ENCODE measurements at regions not wholly inside any gene's neighbourhood (a gene's known extent, or its start where the extent isn't known, plus 50 kb on each side); places are given as distances from the start of the nearest gene placed in this dataset.

- H3K9me3 ChIP-seq, result no peaks in the 10 kb centered on the region
- no peaks in the 10 kb centered on the region for H3K27me3 ChIP-seq
- H3K4me1 ChIP-seq, result no peaks in the 10 kb centered on the region
- intact Hi-C loops (cut with DNase I), result no loop called here
- no peak for TF ChIP-seq POLR2A (IDR thresholded peaks at IDR 0.05)
- TF ChIP-seq CTCF (IDR thresholded peaks at IDR 0.05), result no peak
- no peak for TF ChIP-seq POLR2AphosphoS5 (IDR thresholded peaks at IDR 0.05)
- no peak for TF ChIP-seq EP300 (IDR thresholded peaks at IDR 0.05)
- H3K4me3 ChIP-seq, result no peak overlapping the region
- no peaks in the 10 kb centered on the region for H3K36me3 ChIP-seq
- DNase-seq, result no peak
- no peak overlapping the region for H3K27ac ChIP-seq
Measured at GRCh38 chr11:25396847-25397246, 900.0 kb downstream of the LUZP2 start.

GRCh38 chr11:25408146-25408545 is 911.3 kb downstream of the LUZP2 start:
- WGBS, 2 donors, result 81 to 94% methylated on average over 1 of the region's 1 CpG
- H3K4me1 ChIP-seq, result no peaks in the 10 kb centered on the region
- no peak overlapping the region for H3K27ac ChIP-seq
- no peak overlapping the region for H3K4me3 ChIP-seq
- intact Hi-C loops (cut with DNase I), result no loop called here
- no peak for DNase-seq
- H3K27me3 ChIP-seq, result no peaks in the 10 kb centered on the region
- H3K9me3 ChIP-seq, result no peaks in the 10 kb centered on the region
- no peaks in the 10 kb centered on the region for H3K36me3 ChIP-seq
- TF ChIP-seq POLR2A (IDR thresholded peaks at IDR 0.05), result no peak
- TF ChIP-seq CTCF (IDR thresholded peaks at IDR 0.05), result no peak
- TF ChIP-seq EP300 (IDR thresholded peaks at IDR 0.05), result no peak

GRCh38 chr11:25415793-25416192 is 916.1 kb upstream of the ANO3 start:
- no peak overlapping the region for H3K27ac ChIP-seq
- H3K4me3 ChIP-seq, result no peak overlapping the region
- H3K36me3 ChIP-seq, result no peaks in the 10 kb centered on the region
- WGBS, 2 donors, result 32 to 60% methylated on average over 3 of the region's 3 CpGs
- H3K4me1 ChIP-seq, result no peaks in the 10 kb centered on the region
- no peak for DNase-seq
- H3K9me3 ChIP-seq, result no peaks in the 10 kb centered on the region
- intact Hi-C loops (cut with DNase I), result no loop called here
- H3K27me3 ChIP-seq, result no peaks in the 10 kb centered on the region
- TF ChIP-seq CTCF (IDR thresholded peaks at IDR 0.05) (no peak), POLR2AphosphoS5 (IDR thresholded peaks at IDR 0.05) (no peak), POLR2A (IDR thresholded peaks at IDR 0.05) (no peak), EP300 (IDR thresholded peaks at IDR 0.05) (no peak)

DNA sequence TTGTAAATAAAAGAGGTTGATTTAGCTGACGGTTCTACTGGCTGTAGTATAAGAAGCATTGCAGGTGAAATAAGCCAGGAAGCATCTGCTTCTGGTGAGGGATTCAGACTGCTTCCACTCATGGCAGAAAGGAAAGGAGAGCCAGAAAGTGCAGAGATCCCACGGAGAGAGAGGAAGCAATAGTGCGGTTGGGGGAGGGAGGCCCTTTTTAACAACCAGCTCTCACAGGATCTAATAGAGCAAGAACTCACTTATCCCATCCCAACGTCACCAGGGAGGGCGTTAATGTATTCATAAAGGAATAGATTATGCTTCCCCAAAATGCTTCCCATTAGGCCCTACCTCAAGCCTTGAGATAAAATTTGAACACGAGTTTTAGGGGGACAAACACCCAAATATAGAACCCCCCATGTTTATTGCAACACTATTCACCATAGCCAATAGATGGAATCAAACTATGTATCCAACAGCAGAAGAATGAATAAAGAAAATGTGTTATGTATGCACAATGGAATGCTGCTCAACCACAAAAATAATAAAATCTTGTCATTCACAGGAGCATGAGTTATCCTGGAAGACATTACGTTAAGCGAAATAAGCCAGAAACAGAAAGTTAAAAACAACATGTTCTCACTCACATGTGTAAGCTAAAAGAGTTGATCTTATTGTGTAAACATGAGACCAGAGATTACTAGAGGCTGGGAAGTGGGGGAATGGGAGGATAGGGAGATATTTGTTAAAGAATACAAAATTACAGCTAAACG is 908.3 kb upstream of the ANO3 start:
- DNase-seq, result no peak
- WGBS, 2 donors, result 46 to 51% methylated on average over 9 of the region's 9 CpGs

DNA sequence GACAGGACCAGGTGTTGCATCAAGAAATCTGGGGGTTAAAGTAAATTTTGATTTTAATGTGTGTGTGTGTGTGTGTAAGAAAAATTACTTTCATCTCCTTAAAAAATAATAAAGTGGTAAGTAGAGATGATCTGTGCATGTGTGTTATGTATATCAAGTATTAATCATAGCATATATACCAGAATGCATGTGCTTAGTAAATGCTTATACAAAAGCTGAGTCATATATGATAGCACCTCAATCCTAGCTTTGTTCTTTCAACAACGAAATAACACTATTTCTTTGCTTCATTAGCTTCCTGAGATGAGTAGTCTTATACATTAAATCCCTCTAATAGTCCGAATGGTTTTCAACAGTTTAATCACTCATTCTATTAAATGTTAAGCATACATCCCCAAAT is 899.6 kb upstream of the ANO3 start:
- H3K4me1 ChIP-seq, result no peaks in the 10 kb centered on the region
- no peak for DNase-seq
- H3K4me3 ChIP-seq, result no peak overlapping the region
- H3K27ac ChIP-seq, result no peak overlapping the region
- H3K9me3 ChIP-seq, result no peaks in the 10 kb centered on the region
- H3K27me3 ChIP-seq, result no peaks in the 10 kb centered on the region
- no peak for TF ChIP-seq EP300 (IDR thresholded peaks at IDR 0.05)
- TF ChIP-seq POLR2AphosphoS5 (IDR thresholded peaks at IDR 0.05), result no peak
- TF ChIP-seq POLR2A (IDR thresholded peaks at IDR 0.05), result no peak
- TF ChIP-seq CTCF (IDR thresholded peaks at IDR 0.05), result no peak
- 63 to 81% methylated on average over 2 of the region's 2 CpGs for WGBS, 2 donors
- no peaks in the 10 kb centered on the region for H3K36me3 ChIP-seq
- intact Hi-C loops (cut with DNase I), result no loop called here

More for the DNA sequence above, 908.3 kb upstream of the ANO3 start:
- no peaks in the 10 kb centered on the region for H3K36me3 ChIP-seq
- intact Hi-C loops (cut with DNase I), result no loop called here
- H3K4me3 ChIP-seq, result no peak overlapping the region
- H3K27ac ChIP-seq, result peak overlapping the region in 1 of 4 donors; percentile 38
- H3K4me1 ChIP-seq, result no peaks in the 10 kb centered on the region
- TF ChIP-seq EP300 (IDR thresholded peaks at IDR 0.05) (no peak), POLR2AphosphoS5 (IDR thresholded peaks at IDR 0.05) (peak in 1 of 4 donors; percentile 32)
- H3K27me3 ChIP-seq, result no peaks in the 10 kb centered on the region
- no peaks in the 10 kb centered on the region for H3K9me3 ChIP-seq
